Peyer's patch (tissue), 4 donors: ENCODE measurements at regions not wholly inside any gene's neighbourhood (a gene's known extent, or its start where the extent isn't known, plus 50 kb on each side); places are given as distances from the start of the nearest gene placed in this dataset.

Experiments used
- CTCF ChIP-seq, 6 experiments: fragments of 450-650 bp in 4 of 6; fragments of 200-600 bp in 2 of 6; sonication (generic) in 1 of 6; IDR thresholded peaks; one replicate each; pipeline ENCODE4 v1.5.1; 2017 to 2019; ENCODE audit warnings: antibody characterized with exemption in 6 of 6, mild to moderate bottlenecking in 3 of 6, moderate library complexity in 1 of 6
- POLR2A ChIP-seq, 2 donors: fragments of 450-650 bp; IDR thresholded peaks; one replicate each; pipeline ENCODE4 v1.5.1; 2017; ENCODE audit warnings: antibody characterized with exemption in 2 of 2, mild to moderate bottlenecking in 2 of 2, moderate library complexity in 2 of 2

- TF ChIP-seq POLR2A (IDR thresholded peaks at IDR 0.05) (no peak), CTCF (IDR thresholded peaks at IDR 0.05) (no peak)
Measured at GRCh38 chr3:103968751-103969150, 1398.0 kb upstream of the ALCAM start.
